HCT116 (cell line): ENCODE measurements at regions not wholly inside any gene's neighbourhood (a gene's known extent, or its start where the extent isn't known, plus 50 kb on each side); places are given as distances from the start of the nearest gene placed in this dataset.

Experiments
- ATAC-seq: fragments of 200-7000 bp; cut with Tn5 transposase; 2 replicates; pipeline ENCODE4 v1.9.1; 2020; ENCODE audit warnings: mild to moderate bottlenecking, moderate library complexity
- BruUV-seq: library from RNA; stranded (reverse); fragments of 400-500 nt; replicated peaks from 2 replicates; lab custom pipeline; 2021; lab: Mats Ljungman, UMichigan
- CTCF ChIA-PET: fragments of 300-600 bp; sonication (Branson Sonifier 250); formaldehyde crosslinking; loops from one replicate; lab custom pipeline; 2021; ENCODE audit warnings: antibody characterized with exemption; lab: Charles Lee
- POLR2A ChIA-PET: fragments of 300-600, 350-600 bp; sonication (Branson Sonifier 250); formaldehyde crosslinking; loops from one replicate; lab custom pipeline; 2021; ENCODE audit warnings: antibody characterized with exemption; lab: Charles Lee
- RAD21 ChIA-PET, 2 experiments: fragments of 300-600 bp; sonication (Branson Sonifier 250); formaldehyde crosslinking; loops; one replicate each; lab custom pipeline; 2023; ENCODE audit warnings: low total read pairs in 2 of 2; ENCODE audit not compliant: uncharacterized antibody in 2 of 2, unreplicated experiment in 2 of 2, low non-redundant PET in 1 of 2; lab: Charles Lee
- DNase-seq: peaks from one replicate; pipeline ENCODE4 v3.0.0-alpha.2; 2010; ENCODE audit warnings: low read depth, low spot score
- H2AFZ ChIP-seq: fragments of 200-600 bp; shearing (Covaris generic), sonication (generic); 2 replicates; pipeline ENCODE4 v1.6.1; 2017; ENCODE audit warnings: low read depth, mixed run types, mixed read lengths, antibody characterized with exemption, low read length; ENCODE audit not compliant: poor library complexity, severe bottlenecking
- H3K27ac ChIP-seq: 2 replicates; pipeline ENCODE4 v1.5.1; 2012; ENCODE audit warnings: low read depth, low read length
- H3K27me3 ChIP-seq: fragments of 200-600 bp; sonication (generic); 2 replicates; pipeline ENCODE4 v1.6.1; 2016; ENCODE audit warnings: mixed run types, low read length, mixed read lengths; ENCODE audit not compliant: insufficient read depth
- H3K36me3 ChIP-seq, 2 experiments: fragments of 200-500 bp in 1 of 2; fragments of 200-600 bp in 1 of 2; sonication (Bioruptor generic) in 1 of 2; sonication (generic) in 1 of 2; 2 replicates each; pipeline versions ENCODE4 v1.5.1 to v1.6.1; 2014 to 2016; ENCODE audit warnings: low read length in 2 of 2, inconsistent platforms in 1 of 2, mixed read lengths in 1 of 2, mixed run types in 1 of 2; ENCODE audit not compliant: insufficient read depth in 2 of 2, control insufficient read depth in 1 of 2
- H3K4me1 ChIP-seq, 2 experiments: fragments of 200-600 bp in 1 of 2; sonication (generic) in 1 of 2; 2 replicates each; pipeline versions ENCODE4 v1.5.1 to v1.6.1; 2012 to 2017; ENCODE audit warnings: low read length in 2 of 2, inconsistent platforms in 1 of 2, mild to moderate bottlenecking in 1 of 2, mixed read lengths in 1 of 2, mixed run types in 1 of 2, moderate library complexity in 1 of 2; ENCODE audit not compliant: insufficient read depth in 2 of 2, control insufficient read depth in 1 of 2
- H3K4me2 ChIP-seq: fragments of 200-600 bp; sonication (generic); 2 replicates; pipeline ENCODE4 v1.6.1; 2017; ENCODE audit warnings: mixed run types, low read length, mixed read lengths
- H3K4me3 ChIP-seq, 2 experiments: fragments of 200-600 bp in 1 of 2; sonication (generic) in 1 of 2; replicated peaks in 1 of 2; 2 replicates each; pipeline ENCODE4 v1.5.1; 2011 to 2016; ENCODE audit warnings: low read length in 2 of 2, control low read depth in 1 of 2, low read depth in 1 of 2, mild to moderate bottlenecking in 1 of 2, mixed read lengths in 1 of 2, mixed run types in 1 of 2
- H3K79me2 ChIP-seq: fragments of 200-600 bp; sonication (generic); 2 replicates; pipeline ENCODE4 v1.6.1; 2017; ENCODE audit warnings: mild to moderate bottlenecking, mixed run types, low read length, moderate library complexity, mixed read lengths; ENCODE audit not compliant: insufficient read depth
- H3K9ac ChIP-seq: fragments of 200-600 bp; sonication (generic); 2 replicates; pipeline ENCODE4 v1.6.1; 2016; ENCODE audit warnings: low read length, mixed read lengths
- H3K9me2 ChIP-seq: fragments of 200-600 bp; sonication (generic), shearing (Covaris generic); 2 replicates; pipeline ENCODE4 v1.6.1; 2017; ENCODE audit warnings: mixed run types, mild to moderate bottlenecking, moderate library complexity; ENCODE audit not compliant: insufficient read depth
- H3K9me3 ChIP-seq, 2 experiments: fragments of 200-500 bp in 1 of 2; fragments of 200-600 bp in 1 of 2; sonication (Bioruptor generic) in 1 of 2; sonication (generic) in 1 of 2; 2 replicates each; pipeline ENCODE4 v1.6.1; 2014 to 2017; ENCODE audit warnings: low read length in 2 of 2, mixed read lengths in 2 of 2, inconsistent platforms in 1 of 2, low read depth in 1 of 2, mild to moderate bottlenecking in 1 of 2, mixed run types in 1 of 2, moderate library complexity in 1 of 2; ENCODE audit not compliant: control insufficient read depth in 1 of 2, insufficient read depth in 1 of 2
- H4K20me1 ChIP-seq: fragments of 200-600 bp; sonication (generic), shearing (Covaris generic); 2 replicates; pipeline ENCODE4 v1.6.1; 2017; ENCODE audit warnings: mixed run types, mild to moderate bottlenecking, moderate library complexity; ENCODE audit not compliant: insufficient read depth
- CBX3 ChIP-seq: IDR thresholded peaks from 2 replicates; pipeline ENCODE4 v1.6.1; 2012; ENCODE audit warnings: low read depth
- CEBPB ChIP-seq: IDR thresholded peaks from 2 replicates; pipeline ENCODE4 v1.6.1; 2012; ENCODE audit warnings: low read depth
- EGR1 ChIP-seq: IDR thresholded peaks from 2 replicates; pipeline ENCODE4 v1.6.1; 2012; ENCODE audit warnings: low read depth
- ELF1 ChIP-seq: IDR thresholded peaks from 2 replicates; pipeline ENCODE4 v1.6.1; 2012; ENCODE audit warnings: low read depth, borderline replicate concordance
- EZH2 ChIP-seq: fragments of 200-600 bp; sonication (generic); IDR thresholded peaks from 2 replicates; pipeline ENCODE4 v1.6.1; 2017; ENCODE audit warnings: antibody characterized with exemption, mixed run types
- EZH2phosphoT487 ChIP-seq: fragments of 200-600 bp; IDR thresholded peaks from 2 replicates; pipeline ENCODE4 v1.6.1; 2018; ENCODE audit warnings: antibody characterized with exemption, borderline replicate concordance
- FOSL1 ChIP-seq: IDR thresholded peaks from 2 replicates; pipeline ENCODE4 v1.6.1; 2012; ENCODE audit warnings: low read depth
- JUND ChIP-seq: IDR thresholded peaks from 2 replicates; pipeline ENCODE4 v1.6.1; 2012
- POLR2A ChIP-seq: IDR thresholded peaks from 2 replicates; pipeline ENCODE4 v1.7.0; 2011; ENCODE audit warnings: borderline replicate concordance; ENCODE audit not compliant: insufficient read depth, insufficient read length; ENCODE audit errors: extremely low read depth
- POLR2AphosphoS5 ChIP-seq: IDR thresholded peaks from 2 replicates; pipeline ENCODE4 v1.6.1; 2011; ENCODE audit warnings: mild to moderate bottlenecking, low read depth, low read length, moderate library complexity
- SIN3A ChIP-seq: IDR thresholded peaks from 2 replicates; pipeline ENCODE4 v1.6.1; 2012; ENCODE audit warnings: low read depth
- SP1 ChIP-seq: IDR thresholded peaks from 2 replicates; pipeline ENCODE4 v1.6.1; 2012; ENCODE audit warnings: low read depth
- SRF ChIP-seq: IDR thresholded peaks from 2 replicates; pipeline ENCODE4 v1.6.1; 2012; ENCODE audit warnings: low read depth
- YY1 ChIP-seq: IDR thresholded peaks from 2 replicates; pipeline ENCODE4 v1.6.1; 2011; ENCODE audit warnings: low read length, low read depth, moderate library complexity, mild to moderate bottlenecking; ENCODE audit not compliant: insufficient replicate concordance; ENCODE audit errors: extremely low read depth
- ZFX ChIP-seq: fragments of 450-650 bp; IDR thresholded peaks from 2 replicates; pipeline ENCODE4 v1.6.1; 2017
- ZNF274 ChIP-seq: fragments of 200-500 bp; sonication (Bioruptor generic); IDR thresholded peaks from 2 replicates; pipeline ENCODE4 v1.6.1; 2014; ENCODE audit warnings: mild to moderate bottlenecking, low read depth, low read length, inconsistent platforms
- intact Hi-C: fragments of 100-400 bp; cut with micrococcal nuclease; formaldehyde crosslinking; loops from 2 replicates; pipeline ENCODE4 v1.10.0; 2022
- TF ChIP-seq, protein P1 (sequence below), 3 experiments: fragments of 200-600 bp in 1 of 3; sonication (generic) in 1 of 3; IDR thresholded peaks in 2 of 3; conservative IDR thresholded peaks in 1 of 3; 2 replicates each; pipeline ENCODE4 v1.5.1; 2012 to 2017; ENCODE audit warnings: low read depth in 2 of 3, low read length in 2 of 3, antibody characterized with exemption in 1 of 3, borderline replicate concordance in 1 of 3, control low read depth in 1 of 3, mild to moderate bottlenecking in 1 of 3, mixed read lengths in 1 of 3, mixed run types in 1 of 3, moderate library complexity in 1 of 3; ENCODE audit not compliant: insufficient read depth in 1 of 3
- TF ChIP-seq, protein P2 (sequence below): IDR thresholded peaks from 2 replicates; pipeline ENCODE4 v1.6.1; 2012
- TF ChIP-seq, protein P3 (sequence below): IDR thresholded peaks from 2 replicates; pipeline ENCODE4 v1.6.1; 2011; ENCODE audit warnings: mild to moderate bottlenecking, low read length, moderate library complexity; ENCODE audit not compliant: insufficient replicate concordance; ENCODE audit errors: extremely low read depth
- TF ChIP-seq, protein P4 (sequence below): IDR thresholded peaks from 2 replicates; pipeline ENCODE4 v1.6.1; 2012; ENCODE audit warnings: low read depth

DNA sequence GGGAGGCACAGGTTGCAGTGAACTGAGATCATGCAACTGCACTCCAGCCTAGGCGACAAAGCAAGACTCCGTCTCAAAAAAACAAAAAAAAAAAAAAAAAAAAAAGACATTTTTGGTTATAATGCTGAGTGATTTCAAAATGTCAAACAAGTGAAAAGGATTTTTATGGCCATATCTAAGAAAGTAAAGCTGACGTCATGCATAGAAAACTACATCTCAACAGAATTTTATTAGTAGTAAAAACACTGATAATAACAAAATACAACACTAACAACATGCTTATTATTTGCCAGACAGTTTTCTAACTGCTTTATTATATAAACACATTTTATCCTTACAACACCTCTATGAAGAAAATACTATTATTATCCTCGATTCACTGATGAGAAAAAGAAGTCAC is 833.0 kb upstream of the WWC1 start:
- Histone ChIP-seq H3K4me2 (no peak overlapping the region), H4K20me1 (no peaks in the 10 kb centered on the region), H2AFZ (no peak overlapping the region), H3K27me3 (no peaks in the 10 kb centered on the region), H3K9ac (no peak overlapping the region), H3K9me2 (no peaks in the 10 kb centered on the region), H3K27ac (no peak overlapping the region), H3K9me3 (no peaks in the 10 kb centered on the region), H3K36me3 (no peaks in the 10 kb centered on the region), H3K79me2 (no peaks in the 10 kb centered on the region), H3K4me1 (no peaks in the 10 kb centered on the region), H3K4me3 (no peak overlapping the region)
- POLR2A ChIA-PET = no interaction called here
- no peak for DNase-seq
- no TSS peak for BruUV-seq
- RAD21 ChIA-PET = no interaction called here
- CTCF ChIA-PET = no interaction called here
- TF ChIP-seq, protein P1, sequence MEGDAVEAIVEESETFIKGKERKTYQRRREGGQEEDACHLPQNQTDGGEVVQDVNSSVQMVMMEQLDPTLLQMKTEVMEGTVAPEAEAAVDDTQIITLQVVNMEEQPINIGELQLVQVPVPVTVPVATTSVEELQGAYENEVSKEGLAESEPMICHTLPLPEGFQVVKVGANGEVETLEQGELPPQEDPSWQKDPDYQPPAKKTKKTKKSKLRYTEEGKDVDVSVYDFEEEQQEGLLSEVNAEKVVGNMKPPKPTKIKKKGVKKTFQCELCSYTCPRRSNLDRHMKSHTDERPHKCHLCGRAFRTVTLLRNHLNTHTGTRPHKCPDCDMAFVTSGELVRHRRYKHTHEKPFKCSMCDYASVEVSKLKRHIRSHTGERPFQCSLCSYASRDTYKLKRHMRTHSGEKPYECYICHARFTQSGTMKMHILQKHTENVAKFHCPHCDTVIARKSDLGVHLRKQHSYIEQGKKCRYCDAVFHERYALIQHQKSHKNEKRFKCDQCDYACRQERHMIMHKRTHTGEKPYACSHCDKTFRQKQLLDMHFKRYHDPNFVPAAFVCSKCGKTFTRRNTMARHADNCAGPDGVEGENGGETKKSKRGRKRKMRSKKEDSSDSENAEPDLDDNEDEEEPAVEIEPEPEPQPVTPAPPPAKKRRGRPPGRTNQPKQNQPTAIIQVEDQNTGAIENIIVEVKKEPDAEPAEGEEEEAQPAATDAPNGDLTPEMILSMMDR (IDR thresholded peaks at IDR 0.05 in 2 of 3, conservative IDR thresholded peaks at IDR 0.05 in 1 of 3; ENCODE audit: borderline replicate concordance in 1 of 3, insufficient read depth in 1 of 3, low read depth in 2 of 3, low read length in 2 of 3) = no peak
- TF ChIP-seq POLR2AphosphoS5 (no peak), CBX3 (no peak), EZH2phosphoT487 (no peak), JUND (no peak), EZH2 (no peak), ZNF274 (no peak), SRF (no peak), POLR2A (no peak), SP1 (no peak), ELF1 (no peak), FOSL1 (no peak), ZFX (no peak), EGR1 (no peak), SIN3A (no peak), CEBPB (no peak), YY1 (no peak)
- TF ChIP-seq, protein P2, sequence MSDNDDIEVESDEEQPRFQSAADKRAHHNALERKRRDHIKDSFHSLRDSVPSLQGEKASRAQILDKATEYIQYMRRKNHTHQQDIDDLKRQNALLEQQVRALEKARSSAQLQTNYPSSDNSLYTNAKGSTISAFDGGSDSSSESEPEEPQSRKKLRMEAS = no peak
- TF ChIP-seq, protein P3, sequence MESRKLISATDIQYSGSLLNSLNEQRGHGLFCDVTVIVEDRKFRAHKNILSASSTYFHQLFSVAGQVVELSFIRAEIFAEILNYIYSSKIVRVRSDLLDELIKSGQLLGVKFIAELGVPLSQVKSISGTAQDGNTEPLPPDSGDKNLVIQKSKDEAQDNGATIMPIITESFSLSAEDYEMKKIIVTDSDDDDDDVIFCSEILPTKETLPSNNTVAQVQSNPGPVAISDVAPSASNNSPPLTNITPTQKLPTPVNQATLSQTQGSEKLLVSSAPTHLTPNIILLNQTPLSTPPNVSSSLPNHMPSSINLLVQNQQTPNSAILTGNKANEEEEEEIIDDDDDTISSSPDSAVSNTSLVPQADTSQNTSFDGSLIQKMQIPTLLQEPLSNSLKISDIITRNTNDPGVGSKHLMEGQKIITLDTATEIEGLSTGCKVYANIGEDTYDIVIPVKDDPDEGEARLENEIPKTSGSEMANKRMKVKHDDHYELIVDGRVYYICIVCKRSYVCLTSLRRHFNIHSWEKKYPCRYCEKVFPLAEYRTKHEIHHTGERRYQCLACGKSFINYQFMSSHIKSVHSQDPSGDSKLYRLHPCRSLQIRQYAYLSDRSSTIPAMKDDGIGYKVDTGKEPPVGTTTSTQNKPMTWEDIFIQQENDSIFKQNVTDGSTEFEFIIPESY = no peak
- TF ChIP-seq, protein P4, sequence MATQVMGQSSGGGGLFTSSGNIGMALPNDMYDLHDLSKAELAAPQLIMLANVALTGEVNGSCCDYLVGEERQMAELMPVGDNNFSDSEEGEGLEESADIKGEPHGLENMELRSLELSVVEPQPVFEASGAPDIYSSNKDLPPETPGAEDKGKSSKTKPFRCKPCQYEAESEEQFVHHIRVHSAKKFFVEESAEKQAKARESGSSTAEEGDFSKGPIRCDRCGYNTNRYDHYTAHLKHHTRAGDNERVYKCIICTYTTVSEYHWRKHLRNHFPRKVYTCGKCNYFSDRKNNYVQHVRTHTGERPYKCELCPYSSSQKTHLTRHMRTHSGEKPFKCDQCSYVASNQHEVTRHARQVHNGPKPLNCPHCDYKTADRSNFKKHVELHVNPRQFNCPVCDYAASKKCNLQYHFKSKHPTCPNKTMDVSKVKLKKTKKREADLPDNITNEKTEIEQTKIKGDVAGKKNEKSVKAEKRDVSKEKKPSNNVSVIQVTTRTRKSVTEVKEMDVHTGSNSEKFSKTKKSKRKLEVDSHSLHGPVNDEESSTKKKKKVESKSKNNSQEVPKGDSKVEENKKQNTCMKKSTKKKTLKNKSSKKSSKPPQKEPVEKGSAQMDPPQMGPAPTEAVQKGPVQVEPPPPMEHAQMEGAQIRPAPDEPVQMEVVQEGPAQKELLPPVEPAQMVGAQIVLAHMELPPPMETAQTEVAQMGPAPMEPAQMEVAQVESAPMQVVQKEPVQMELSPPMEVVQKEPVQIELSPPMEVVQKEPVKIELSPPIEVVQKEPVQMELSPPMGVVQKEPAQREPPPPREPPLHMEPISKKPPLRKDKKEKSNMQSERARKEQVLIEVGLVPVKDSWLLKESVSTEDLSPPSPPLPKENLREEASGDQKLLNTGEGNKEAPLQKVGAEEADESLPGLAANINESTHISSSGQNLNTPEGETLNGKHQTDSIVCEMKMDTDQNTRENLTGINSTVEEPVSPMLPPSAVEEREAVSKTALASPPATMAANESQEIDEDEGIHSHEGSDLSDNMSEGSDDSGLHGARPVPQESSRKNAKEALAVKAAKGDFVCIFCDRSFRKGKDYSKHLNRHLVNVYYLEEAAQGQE = no peak
- intact Hi-C loops = no loop called here
- ATAC-seq = no peak
